H1 (cell line): ENCODE measurements at regions not wholly inside any gene's neighbourhood (a gene's known extent, or its start where the extent isn't known, plus 50 kb on each side); places are given as distances from the start of the nearest gene placed in this dataset.

Experiments used
- CTCF ChIA-PET: fragments of 300-600 bp; sonication (Branson Sonifier 250); formaldehyde crosslinking; loops from one replicate; lab custom pipeline; 2021; ENCODE audit not compliant: partially characterized antibody; lab: Charles Lee
- POLR2A ChIA-PET: fragments of 300-600 bp; sonication (Branson Sonifier 250); formaldehyde crosslinking; loops from one replicate; lab custom pipeline; 2021; ENCODE audit warnings: inconsistent platforms; ENCODE audit not compliant: partially characterized antibody; lab: Charles Lee
- DNase-seq, 2 experiments: peaks; one replicate each; pipeline versions ENCODE4 v3.0.0 to v3.0.0-alpha.2; 2010 to 2022; ENCODE audit warnings: low spot score in 2 of 2, low read depth in 1 of 2, mixed read lengths in 1 of 2
- FAIRE-seq: peaks from 2 replicates; lab custom pipeline; 2011; peaks lifted over from hg19 to GRCh38; lab: Jason Lieb, UNC
- H2AFZ ChIP-seq: 2 replicates; pipeline ENCODE4 v1.8.1; 2012; ENCODE audit warnings: low read length, inconsistent platforms
- H2AK5ac ChIP-seq: 2 replicates; pipeline ENCODE4 v1.6.1; 2013; ENCODE audit warnings: low read depth, low read length
- H2BK120ac ChIP-seq: replicated peaks from 2 replicates; pipeline ENCODE3; 2013; ENCODE audit warnings: low read depth, low read length, inconsistent platforms
- H2BK12ac ChIP-seq: 2 replicates; pipeline ENCODE4 v1.6.1; 2013; ENCODE audit warnings: low read depth, low read length
- H2BK15ac ChIP-seq: 2 replicates; pipeline ENCODE4 v1.6.1; 2013; ENCODE audit warnings: low read length
- H2BK20ac ChIP-seq: 2 replicates; pipeline ENCODE4 v1.6.1; 2013; ENCODE audit warnings: low read length
- H2BK5ac ChIP-seq: 2 replicates; pipeline ENCODE4 v1.6.1; 2013; ENCODE audit warnings: low read depth, low read length
- H3K14ac ChIP-seq: 2 replicates; pipeline ENCODE4 v1.6.1; 2013; ENCODE audit warnings: inconsistent platforms; ENCODE audit not compliant: insufficient read length
- H3K18ac ChIP-seq: 2 replicates; pipeline ENCODE4 v1.6.1; 2013; ENCODE audit warnings: low read length; ENCODE audit errors: extremely low read depth
- H3K23ac ChIP-seq: 2 replicates; pipeline ENCODE4 v1.6.1; 2013; ENCODE audit warnings: inconsistent platforms; ENCODE audit not compliant: insufficient read length
- H3K23me2 ChIP-seq: 2 replicates; pipeline ENCODE4 v1.6.1; 2013; ENCODE audit warnings: low read depth, low read length
- H3K27ac ChIP-seq: 2 replicates; pipeline ENCODE4 v1.6.1; 2011; ENCODE audit warnings: low read depth, low read length, inconsistent platforms
- H3K27me3 ChIP-seq, 4 experiments: replicated peaks in 1 of 4; 1 replicate in 1 of 4; 2 replicates in 3 of 4; pipeline versions ENCODE4 v1.6.1 to v1.8.1; 2011 to 2013; ENCODE audit warnings: low read length in 3 of 4, mild to moderate bottlenecking in 3 of 4, inconsistent platforms in 2 of 4, mixed read lengths in 2 of 4, moderate library complexity in 1 of 4; ENCODE audit not compliant: control insufficient read depth in 3 of 4, insufficient read depth in 3 of 4; ENCODE audit errors: extremely low read depth in 1 of 4
- H3K36me3 ChIP-seq, 4 experiments: 2 replicates each; pipeline versions ENCODE4 v1.6.1 to v1.8.1; 2011 to 2013; ENCODE audit warnings: mild to moderate bottlenecking in 4 of 4, low read length in 3 of 4, moderate library complexity in 2 of 4, control low read depth in 1 of 4, inconsistent platforms in 1 of 4; ENCODE audit not compliant: insufficient read depth in 4 of 4, control insufficient read depth in 2 of 4
- H3K4ac ChIP-seq: replicated peaks from 2 replicates; pipeline ENCODE3; 2013; ENCODE audit warnings: low read length, low read depth, mixed read lengths, inconsistent platforms; ENCODE audit not compliant: insufficient read length
- H3K4me1 ChIP-seq, 4 experiments: replicated peaks in 1 of 4; 1 replicate in 1 of 4; 2 replicates in 3 of 4; pipeline versions ENCODE4 v1.6.1 to v1.8.1; 2011 to 2013; ENCODE audit warnings: low read length in 3 of 4, inconsistent platforms in 2 of 4, mixed read lengths in 1 of 4; ENCODE audit not compliant: insufficient read depth in 4 of 4, control insufficient read depth in 3 of 4
- H3K4me2 ChIP-seq, 2 experiments: 2 replicates each; pipeline versions ENCODE4 v1.6.1 to v1.8.1; 2011 to 2013; ENCODE audit warnings: low read depth in 2 of 2, low read length in 2 of 2, control low read depth in 1 of 2, inconsistent platforms in 1 of 2, mild to moderate bottlenecking in 1 of 2; ENCODE audit not compliant: insufficient read depth in 1 of 2
- H3K4me3 ChIP-seq, 4 experiments: fragments of 200-600, 300-600 bp in 1 of 4; sonication (generic), shearing (Covaris generic), sonication (Bioruptor Twin) in 1 of 4; 2 replicates each; pipeline versions ENCODE4 v1.5.1 to v1.8.1; 2011 to 2016; ENCODE audit warnings: low read length in 4 of 4, low read depth in 3 of 4, control low read depth in 2 of 4, inconsistent platforms in 2 of 4, mild to moderate bottlenecking in 2 of 4, mixed read lengths in 1 of 4, moderate library complexity in 1 of 4; ENCODE audit not compliant: insufficient read depth in 2 of 4; ENCODE audit errors: extremely low read depth in 1 of 4
- H3K56ac ChIP-seq: replicated peaks from 2 replicates; pipeline ENCODE3; 2013; ENCODE audit warnings: low read depth, mild to moderate bottlenecking, mixed read lengths, low read length, inconsistent platforms; ENCODE audit not compliant: insufficient read length
- H3K79me1 ChIP-seq: 2 replicates; pipeline ENCODE4 v1.6.1; 2013; ENCODE audit warnings: low read depth, low read length, control low read depth
- H3K79me2 ChIP-seq, 2 experiments: 2 replicates each; pipeline versions ENCODE4 v1.6.1 to v1.8.1; 2012 to 2013; ENCODE audit warnings: low read length in 2 of 2, mild to moderate bottlenecking in 2 of 2, inconsistent platforms in 1 of 2; ENCODE audit not compliant: insufficient read depth in 2 of 2, control insufficient read depth in 1 of 2
- H3K9ac ChIP-seq, 4 experiments: replicated peaks in 1 of 4; 1 replicate in 1 of 4; 2 replicates in 3 of 4; pipeline versions ENCODE4 v1.6.1 to v1.8.1; 2011 to 2013; ENCODE audit warnings: low read depth in 3 of 4, low read length in 3 of 4, control low read depth in 2 of 4, mild to moderate bottlenecking in 2 of 4, moderate library complexity in 2 of 4, inconsistent platforms in 1 of 4; ENCODE audit errors: extremely low read depth in 1 of 4
- H3K9me3 ChIP-seq, 2 experiments: 2 replicates each; pipeline versions ENCODE4 v1.6.1 to v1.8.1; 2012 to 2013; ENCODE audit warnings: mild to moderate bottlenecking in 2 of 2, moderate library complexity in 2 of 2, control low read depth in 1 of 2, inconsistent platforms in 1 of 2, low read depth in 1 of 2, low read length in 1 of 2, mixed read lengths in 1 of 2; ENCODE audit not compliant: insufficient read depth in 2 of 2
- H4K20me1 ChIP-seq, 2 experiments: replicated peaks in 1 of 2; 2 replicates each; pipeline versions ENCODE3 to v1.8.1; 2011 to 2013; ENCODE audit warnings: inconsistent platforms in 2 of 2, low read length in 2 of 2, mild to moderate bottlenecking in 1 of 2; ENCODE audit not compliant: insufficient read depth in 2 of 2, control insufficient read depth in 1 of 2
- H4K5ac ChIP-seq: 2 replicates; pipeline ENCODE4 v1.6.1; 2013; ENCODE audit warnings: low read length, low read depth, mixed read lengths, inconsistent platforms; ENCODE audit not compliant: insufficient read length
- H4K8ac ChIP-seq: 2 replicates; pipeline ENCODE4 v1.8.0; 2013; ENCODE audit warnings: mild to moderate bottlenecking, moderate library complexity, low read length, inconsistent platforms; ENCODE audit not compliant: insufficient read depth; ENCODE audit errors: extremely low read depth
- H4K91ac ChIP-seq: replicated peaks from 2 replicates; pipeline ENCODE3; 2013; ENCODE audit warnings: low read length, mixed read lengths, inconsistent platforms; ENCODE audit not compliant: insufficient read length
- ASH2L ChIP-seq: fragments of 200-600, 300-600 bp; sonication (generic); IDR thresholded peaks from one replicate; pipeline ENCODE4 v1.7.1; 2017; ENCODE audit warnings: low read length
- ATF3 ChIP-seq: IDR thresholded peaks from 2 replicates; pipeline ENCODE4 v1.6.1; 2011; ENCODE audit warnings: low read depth, mild to moderate bottlenecking, low read length; ENCODE audit not compliant: insufficient read depth
- CBX8 ChIP-seq: fragments of 300-800, 300-1000 bp; sonication (generic); IDR thresholded peaks from 2 replicates; pipeline ENCODE4 v1.7.1; 2016; ENCODE audit warnings: low read depth, low read length, borderline replicate concordance
- CHD1 ChIP-seq: IDR thresholded peaks from 2 replicates; pipeline ENCODE4 v1.6.1; 2012; ENCODE audit warnings: low read depth, low read length, improper control_type of control experiment
- CHD2 ChIP-seq: IDR thresholded peaks from 2 replicates; pipeline ENCODE4 v1.6.1; 2012; ENCODE audit warnings: low read length, improper control_type of control experiment
- KDM1A ChIP-seq: fragments of 200-600, 300-600 bp; sonication (generic); IDR thresholded peaks from 2 replicates; pipeline ENCODE4 v1.7.1; 2016; ENCODE audit warnings: mild to moderate bottlenecking, low read length, borderline replicate concordance
- MAFK ChIP-seq: IDR thresholded peaks from 2 replicates; pipeline ENCODE4 v1.6.1; 2012; ENCODE audit warnings: low read depth, mild to moderate bottlenecking, improper control_type of control experiment, low read length
- RAD21 ChIP-seq, 2 experiments: IDR thresholded peaks in 1 of 2; conservative IDR thresholded peaks in 1 of 2; 2 replicates each; pipeline ENCODE4 v1.6.1; 2011; ENCODE audit warnings: low read depth in 2 of 2, low read length in 2 of 2, improper control_type of control experiment in 1 of 2, inconsistent platforms in 1 of 2, mild to moderate bottlenecking in 1 of 2, moderate library complexity in 1 of 2
- RBBP5 ChIP-seq: IDR thresholded peaks from 2 replicates; pipeline ENCODE4 v1.7.1; 2012; ENCODE audit warnings: low read depth, mild to moderate bottlenecking, inconsistent platforms, low read length, moderate library complexity, borderline replicate concordance
- TCF12 ChIP-seq: IDR thresholded peaks from 2 replicates; pipeline ENCODE4 v1.6.1; 2011; ENCODE audit warnings: low read depth, mild to moderate bottlenecking, low read length
- WGBS, 2 experiments: shearing (Covaris generic) in 1 of 2; methylation state at CpG; one replicate each; pipeline versions ENCODE4 v1.1.6 to v1.1.7; 2013 to 2015; ENCODE audit warnings: low lambda C conversion rate in 2 of 2, mixed read lengths in 2 of 2, inconsistent platforms in 1 of 2, low coverage in 1 of 2, missing lambda C conversion rate in 1 of 2; ENCODE audit not compliant: insufficient replicate concordance in 2 of 2, insufficient coverage in 1 of 2, insufficient read length in 1 of 2; ENCODE audit errors: extremely low coverage in 1 of 2, missing lambda C conversion rate in 1 of 2; 5-methylcytosine and 5-hydroxymethylcytosine counted together

DNA sequence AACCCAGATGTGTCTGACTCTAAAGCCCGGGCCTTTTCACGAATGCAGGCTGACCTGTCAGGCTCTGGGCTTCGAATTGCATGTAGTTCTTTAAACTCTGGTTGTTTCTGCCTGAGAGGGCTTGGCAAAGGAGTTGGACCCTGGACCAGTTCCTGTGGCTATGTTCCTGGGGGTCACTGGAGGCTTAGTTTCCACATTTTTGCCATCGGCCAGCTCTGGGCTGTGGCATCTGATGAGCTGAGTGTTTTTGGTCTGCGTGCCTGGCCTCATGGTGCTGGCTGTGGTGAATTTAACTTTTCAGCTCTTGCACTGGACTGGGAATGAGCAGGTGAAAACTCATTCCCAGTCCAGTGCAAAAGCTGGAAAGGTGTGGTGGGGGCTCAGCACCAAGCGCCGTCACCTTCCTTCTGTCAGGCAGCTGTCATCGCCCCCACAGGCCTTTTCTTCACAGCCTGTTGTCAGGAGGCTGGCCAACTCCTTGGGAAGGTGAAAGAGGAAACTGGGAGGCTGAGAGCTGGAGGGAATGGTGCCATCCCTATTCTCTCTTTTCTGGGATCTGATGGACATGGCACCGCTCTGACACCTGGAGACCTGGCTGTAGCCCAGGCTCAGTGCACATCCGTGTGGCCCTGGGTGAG, 123.6 kb downstream of the ADAMTS15 start:
- Histone ChIP-seq H3K18ac (no peak overlapping the region), H2BK5ac (no peak overlapping the region), H2BK15ac (no peak overlapping the region), H4K8ac (no peak overlapping the region), H2BK20ac (no peak overlapping the region), H3K79me1 (no peaks in the 10 kb centered on the region), H3K79me2 (no peaks in the 10 kb centered on the region), H3K23ac (no peak overlapping the region), H2BK12ac (no peak overlapping the region), H3K4ac (no peak overlapping the region), H4K20me1 (no peaks in the 10 kb centered on the region), H3K4me2 (no peak overlapping the region), H2BK120ac (no peak overlapping the region), H3K36me3 (no peaks in the 10 kb centered on the region), H3K4me3 (no peak overlapping the region), H3K14ac (no peak overlapping the region), H4K91ac (no peak overlapping the region), H2AFZ (no peak overlapping the region), H3K56ac (no peak overlapping the region), H3K27ac (no peak overlapping the region), H4K5ac (no peak overlapping the region), H3K9ac (no peak overlapping the region), H3K4me1 (no peaks in the 10 kb centered on the region), H3K23me2 (no peaks in the 10 kb centered on the region), H2AK5ac (no peak overlapping the region), H3K27me3 (no peaks in the 10 kb centered on the region), H3K9me3 (no peaks in the 10 kb centered on the region)
- TF ChIP-seq TCF12 (no peak), CHD2 (no peak), CHD1 (no peak), ASH2L (no peak), ATF3 (no peak), RBBP5 (no peak), RAD21 (IDR thresholded peaks at IDR 0.05 in 1 of 2, conservative IDR thresholded peaks at IDR 0.05 in 1 of 2; ENCODE audit: low read depth in 2 of 2, low read length in 2 of 2) (no peak), MAFK (no peak), KDM1A (no peak), CBX8 (no peak)
- DNase-seq (no peak), FAIRE-seq (no peak)
- ChIA-PET CTCF (interaction anchor here (0.6 to 1.6 kb wide), 2 partner anchors 22 to 451 kb away, joined by 3 to 5 read pairs; no protein-coding TSS in a partner anchor), POLR2A (no interaction called here)
- 91% methylated on average over 10 of the region's 10 CpGs; no CpG with 5 or more reads in 1 of the 2 experiments for WGBS, 2 experiments
